Glomerular endothelial cell (primary cell): ENCODE measurements at regions not wholly inside any gene's neighbourhood (a gene's known extent, or its start where the extent isn't known, plus 50 kb on each side); places are given as distances from the start of the nearest gene placed in this dataset.

Experiments used
- DNase-seq: peaks from one replicate; pipeline ENCODE4 v3.0.0-alpha.2; 2011; ENCODE audit warnings: low read depth, low spot score; ENCODE audit errors: extremely low read depth

GRCh38 chr13:39159393-39159792 is 121.1 kb downstream of the NHLRC3 start:
- no peak for DNase-seq

- no peak for DNase-seq
Measured at GRCh38 chr13:39159846-39160370, 121.7 kb downstream of the NHLRC3 start.

- DNase-seq: no peak
Measured at GRCh38 chr13:39167018-39167417, 128.8 kb downstream of the NHLRC3 start.

GRCh38 chr13:39170711-39171110 is 132.5 kb downstream of the NHLRC3 start:
- no peak for DNase-seq

GRCh38 chr13:39185326-39185725 is 147.1 kb downstream of the NHLRC3 start:
- no peak for DNase-seq

- DNase-seq: no peak
Measured at GRCh38 chr13:39186205-39186875, 148.1 kb downstream of the NHLRC3 start.

GRCh38 chr13:39189778-39190177 is 151.5 kb downstream of the NHLRC3 start:
- DNase-seq: no peak

- no peak for DNase-seq
Measured at GRCh38 chr13:39196965-39197646, 158.8 kb downstream of the NHLRC3 start.

- DNase-seq: no peak
Measured at GRCh38 chr13:39197647-39198007, 159.4 kb downstream of the NHLRC3 start.

- no peak for DNase-seq
Measured at GRCh38 chr13:39200249-39200910, 162.1 kb downstream of the NHLRC3 start.

GRCh38 chr13:39201180-39201579 is 162.9 kb downstream of the NHLRC3 start:
- DNase-seq: no peak

- no peak for DNase-seq
Measured at GRCh38 chr13:39202746-39203145, 164.5 kb downstream of the NHLRC3 start.

- no peak for DNase-seq
Measured at GRCh38 chr13:39208636-39209035, 170.4 kb downstream of the NHLRC3 start.

- DNase-seq: no peak
Measured at GRCh38 chr13:39209731-39210531, 171.7 kb downstream of the NHLRC3 start.

- no peak for DNase-seq
Measured at GRCh38 chr13:39210961-39211534, 172.8 kb downstream of the NHLRC3 start.

GRCh38 chr13:39215971-39216370 is 177.7 kb downstream of the NHLRC3 start:
- DNase-seq: no peak

GRCh38 chr13:39217471-39217870 is 179.2 kb downstream of the NHLRC3 start:
- DNase-seq: no peak

- DNase-seq: no peak
Measured at GRCh38 chr13:39224671-39225240, 186.5 kb downstream of the NHLRC3 start.

- no peak for DNase-seq
Measured at GRCh38 chr13:39225860-39226259, 187.6 kb downstream of the NHLRC3 start.

- no peak for DNase-seq
Measured at GRCh38 chr13:39226359-39226758, 188.1 kb downstream of the NHLRC3 start.
